ENCODE measurements at regions not wholly inside any gene's neighbourhood (a gene's known extent, or its start where the extent isn't known, plus 50 kb on each side); places are given as distances from the start of the nearest gene placed in this dataset.
"Not testable (repeated sequence)": the region's sequence is repeated elsewhere in the genome, so short reads cannot be mapped to it uniquely, and the experiment has no call there.

DNA sequence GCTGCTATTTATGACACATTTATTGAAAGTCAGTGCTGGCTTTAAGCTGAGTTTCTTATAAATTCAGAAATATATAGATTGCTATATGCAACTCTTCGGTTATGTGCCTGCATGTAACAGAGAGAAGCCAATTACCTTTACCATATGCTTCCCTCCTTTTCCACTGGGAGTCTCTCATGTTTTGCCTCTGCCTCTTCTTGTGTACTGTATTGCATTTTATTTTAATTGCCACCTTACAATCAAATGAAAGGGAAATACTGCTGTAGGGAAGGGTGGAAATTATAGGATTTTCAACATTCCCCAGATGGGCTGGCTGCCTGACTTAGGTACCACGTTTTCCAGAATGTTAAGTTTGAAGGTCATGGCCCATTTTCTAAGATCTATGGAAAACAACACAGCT is 655.4 kb upstream of the SLIT2 start:
- DNase-seq (ENCODE audit: low read depth): no peak

DNA sequence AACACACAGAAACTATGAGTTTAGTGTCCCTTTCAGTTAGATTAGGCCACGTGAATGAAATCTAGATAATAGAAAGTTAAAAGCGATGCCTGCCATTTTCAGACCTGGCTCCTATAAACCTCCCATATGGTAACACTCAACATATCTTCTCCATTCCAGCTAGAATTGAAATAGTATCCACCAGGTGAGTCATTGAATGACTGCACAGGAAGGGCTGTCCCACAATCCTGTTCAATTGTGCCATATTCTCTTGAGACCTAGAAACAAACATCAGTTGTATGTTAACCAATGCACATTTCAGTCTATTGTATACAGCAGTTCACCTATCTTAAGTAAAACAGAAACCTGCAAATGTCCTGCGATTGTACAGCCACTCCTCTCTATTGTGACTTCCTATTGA is 659.3 kb upstream of the SLIT2 start:
- no peak for DNase-seq (ENCODE audit: low read depth)

DNA sequence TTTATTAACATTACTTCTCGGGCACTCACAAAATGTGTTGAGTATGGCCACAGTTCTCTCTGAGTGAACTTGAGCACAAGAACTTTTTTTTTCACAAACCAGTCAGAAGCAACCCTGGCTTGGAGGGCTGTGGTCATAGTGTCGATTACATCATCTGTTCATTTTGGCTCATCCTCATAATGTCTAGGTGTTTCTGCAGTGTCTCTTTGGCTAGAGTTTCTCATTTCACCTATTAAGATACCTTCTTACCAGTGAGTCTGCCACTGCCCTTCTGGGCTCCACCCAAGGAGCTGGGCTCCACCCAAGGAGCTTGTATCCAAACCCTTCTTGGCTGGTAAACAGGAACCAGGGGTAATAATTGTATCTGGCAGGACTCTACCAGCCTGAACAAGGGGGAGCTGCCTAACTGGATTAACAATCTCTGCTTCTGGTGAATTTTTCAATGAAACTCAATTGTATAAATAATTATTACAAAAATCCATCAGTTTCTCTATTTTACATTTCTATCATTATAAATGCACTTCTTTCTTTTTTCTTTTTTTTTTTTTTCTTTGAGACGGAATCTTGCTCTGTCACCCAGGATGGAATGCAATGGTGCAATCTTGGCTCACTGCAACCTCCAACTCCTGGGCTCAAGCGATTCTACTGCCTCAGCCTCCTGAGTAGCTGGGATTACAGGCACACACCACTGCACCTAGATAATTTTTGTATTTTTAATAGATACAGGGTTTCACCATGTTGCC is 667.7 kb upstream of the SLIT2 start:
- DNase-seq (ENCODE audit: low read depth): no peak

- DNase-seq (ENCODE audit: low read depth): no peak
Observed at GRCh38 chr4:19580095-19580494, 671.6 kb upstream of the SLIT2 start.

DNA sequence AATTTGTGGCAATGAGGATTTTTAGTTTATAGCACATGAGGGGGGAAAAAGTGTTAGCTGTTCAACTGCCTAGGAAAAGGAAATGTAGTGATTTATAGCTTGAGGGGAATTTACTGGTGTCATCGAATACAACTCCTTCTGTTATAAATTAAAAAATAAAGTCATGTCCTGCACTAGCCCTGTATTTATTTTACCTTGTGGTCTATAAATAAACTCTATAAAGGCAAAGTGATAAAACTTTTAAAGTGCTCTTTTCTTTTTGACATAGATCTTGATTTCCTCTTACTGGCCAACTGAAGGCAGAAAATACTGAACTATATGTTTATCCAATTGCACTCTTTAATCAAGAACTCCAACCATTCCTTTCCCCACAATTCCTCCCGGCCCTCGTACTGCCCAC is 672.1 kb upstream of the SLIT2 start:
- DNase-seq (ENCODE audit: low read depth): no peak

- DNase-seq (ENCODE audit: low read depth): no peak
Observed at GRCh38 chr4:19577097-19577496, 674.6 kb upstream of the SLIT2 start.

DNA sequence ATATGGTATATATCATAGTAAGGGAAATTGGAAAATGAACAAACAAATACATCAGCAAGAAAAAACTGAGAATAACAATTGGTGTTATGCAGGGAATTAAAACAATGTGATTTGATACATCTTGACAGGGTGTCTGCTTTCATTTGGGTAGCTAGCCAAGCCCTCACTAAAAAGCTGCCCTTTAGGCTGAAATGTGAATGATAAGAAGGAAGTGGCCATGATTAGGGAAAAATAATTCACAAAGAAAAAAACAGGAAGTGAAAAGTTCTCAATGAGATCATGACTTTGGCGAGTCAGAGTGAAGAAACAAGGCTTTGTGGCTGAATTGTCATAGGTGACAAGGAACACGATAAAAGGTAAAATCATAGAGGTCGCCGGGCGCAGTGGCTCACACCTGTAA is 675.8 kb upstream of the SLIT2 start:
- no peak for DNase-seq (ENCODE audit: low read depth)

DNA sequence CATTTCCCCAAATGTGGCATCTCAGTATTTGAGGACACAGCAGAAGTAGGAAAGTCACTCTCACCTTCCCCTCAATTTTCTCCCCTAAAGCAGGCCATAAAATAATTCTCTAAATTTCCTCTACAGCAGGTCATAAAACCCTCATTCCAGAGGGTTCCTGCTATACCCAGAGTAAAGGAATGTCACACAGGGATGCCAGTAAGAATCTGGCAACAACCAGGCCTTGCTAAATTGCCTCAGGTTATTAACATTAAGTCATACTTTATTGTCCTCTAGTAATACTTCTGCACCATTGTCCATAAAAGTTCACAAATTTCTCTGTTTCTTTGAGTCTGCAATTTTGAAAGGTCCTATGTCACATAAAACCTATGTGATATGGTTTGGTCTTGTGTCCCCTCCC is 685.7 kb upstream of the SLIT2 start:
- no peak for DNase-seq (ENCODE audit: low read depth)

DNA sequence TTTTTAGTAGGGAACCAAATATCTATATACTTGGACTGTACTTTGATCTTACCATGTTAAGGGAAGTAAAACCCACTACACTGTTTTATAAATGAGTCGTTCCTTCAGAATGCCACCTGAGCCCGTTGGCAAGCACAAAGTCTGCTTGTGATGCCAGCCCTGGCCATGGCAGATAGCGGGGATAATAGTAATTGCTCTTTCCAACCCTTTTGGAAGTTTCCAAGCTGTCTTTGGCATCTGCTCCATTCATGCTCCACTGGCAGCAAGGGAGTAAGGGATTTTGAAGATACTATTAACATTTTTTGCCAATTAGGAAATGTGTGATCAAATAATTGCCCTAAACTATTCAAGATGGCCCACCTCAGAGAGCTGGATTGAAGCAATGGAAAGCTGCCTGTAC is 689.2 kb upstream of the SLIT2 start:
- DNase-seq (ENCODE audit: low read depth): no peak

DNA sequence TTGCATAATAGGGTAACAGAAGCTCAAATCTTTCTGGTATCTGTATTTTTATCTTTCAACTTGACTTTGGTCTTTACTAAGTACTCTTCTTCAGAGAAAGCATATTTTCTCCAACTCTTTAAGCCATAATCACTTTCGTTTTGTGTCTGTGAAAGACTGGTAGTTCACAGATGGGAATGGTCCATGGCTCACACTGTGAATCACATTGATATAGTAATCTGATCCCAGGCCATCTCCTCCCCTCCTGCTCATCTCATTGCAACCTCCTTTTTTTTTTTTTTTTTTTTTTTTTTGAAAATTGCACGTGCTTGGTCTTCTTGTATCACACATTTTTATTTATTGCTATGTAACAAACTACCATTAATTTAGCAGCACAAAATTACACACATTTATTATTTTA is 694.5 kb upstream of the SLIT2 start:
- no peak for DNase-seq (ENCODE audit: low read depth)

DNA sequence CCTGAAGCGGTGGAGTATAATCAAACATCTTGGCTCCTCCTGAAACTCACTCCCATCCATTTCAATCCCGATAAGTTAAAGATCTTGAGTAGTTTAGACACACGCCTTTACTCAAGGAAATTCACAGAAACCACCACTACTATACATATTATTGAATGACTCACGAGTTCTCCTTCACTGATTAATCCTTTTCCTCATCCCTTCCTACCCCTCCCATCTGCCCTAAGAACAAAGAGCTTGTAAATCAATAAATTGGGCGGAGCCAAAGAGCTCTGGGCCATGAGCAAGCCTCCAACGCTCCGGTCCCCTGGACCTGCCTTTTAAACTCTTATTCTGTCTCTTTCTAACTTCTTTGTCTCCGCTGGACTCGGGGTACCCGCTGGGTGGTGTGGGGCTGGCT is 695.4 kb upstream of the SLIT2 start:
- not testable (repeated sequence) for DNase-seq (ENCODE audit: low read depth)

DNA sequence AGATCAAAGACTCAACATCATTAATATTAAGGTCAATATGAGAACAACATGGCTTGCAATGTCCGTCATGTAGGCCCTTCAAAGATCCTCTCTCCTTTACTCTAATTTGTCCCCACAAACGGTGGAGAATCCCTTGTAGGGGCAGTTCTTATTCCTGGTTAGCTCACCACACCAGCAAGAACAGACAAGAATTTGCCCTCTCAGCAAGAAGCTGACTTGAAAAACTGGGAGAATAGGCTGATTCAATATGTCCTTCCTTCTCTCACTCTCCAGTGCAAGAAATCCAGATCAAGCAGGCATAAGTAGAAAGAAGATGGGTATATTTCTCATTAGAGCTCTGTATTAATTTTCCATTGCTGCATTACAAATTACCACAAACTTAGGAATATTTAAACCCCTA is 704.2 kb upstream of the SLIT2 start:
- DNase-seq (ENCODE audit: low read depth): no peak

DNA sequence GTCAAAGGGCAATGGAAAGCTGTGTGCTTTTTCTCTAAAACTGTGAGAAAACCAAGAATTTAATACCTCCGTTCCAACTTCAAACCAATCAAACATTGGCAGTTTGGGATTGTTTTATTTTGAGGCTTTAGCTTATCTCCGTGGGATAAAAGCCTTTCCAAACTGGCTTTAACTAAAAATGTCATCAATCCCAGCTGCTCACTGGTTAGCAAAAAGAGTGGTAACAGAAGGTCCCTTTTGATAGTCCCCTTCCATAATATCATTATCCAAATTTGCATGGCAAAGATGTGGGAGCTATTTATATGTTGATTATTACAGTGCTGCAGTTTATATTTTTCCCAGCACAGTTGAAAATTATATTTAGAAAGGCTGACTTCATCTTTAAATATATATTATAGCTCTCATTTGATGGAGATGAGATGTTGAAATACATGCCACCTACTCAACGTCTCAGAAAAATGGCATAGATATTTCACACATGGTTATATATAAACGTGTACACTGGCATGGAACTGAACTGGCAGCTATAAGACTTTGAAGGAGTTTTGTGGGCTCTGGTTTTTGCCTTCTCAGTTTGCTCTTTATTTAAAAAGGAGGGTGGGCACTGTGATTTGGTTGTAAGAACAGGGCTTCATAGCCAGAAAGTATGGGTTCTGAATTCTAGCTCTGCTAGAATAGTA is 707.1 kb upstream of the SLIT2 start:
- no peak for DNase-seq (ENCODE audit: low read depth)

GRCh38 chr4:19540859-19541540 is 710.7 kb upstream of the SLIT2 start:
- DNase-seq (ENCODE audit: low read depth): no peak

GRCh38 chr4:19539201-19539600 is 712.5 kb upstream of the SLIT2 start:
- DNase-seq (ENCODE audit: low read depth): no peak

DNA sequence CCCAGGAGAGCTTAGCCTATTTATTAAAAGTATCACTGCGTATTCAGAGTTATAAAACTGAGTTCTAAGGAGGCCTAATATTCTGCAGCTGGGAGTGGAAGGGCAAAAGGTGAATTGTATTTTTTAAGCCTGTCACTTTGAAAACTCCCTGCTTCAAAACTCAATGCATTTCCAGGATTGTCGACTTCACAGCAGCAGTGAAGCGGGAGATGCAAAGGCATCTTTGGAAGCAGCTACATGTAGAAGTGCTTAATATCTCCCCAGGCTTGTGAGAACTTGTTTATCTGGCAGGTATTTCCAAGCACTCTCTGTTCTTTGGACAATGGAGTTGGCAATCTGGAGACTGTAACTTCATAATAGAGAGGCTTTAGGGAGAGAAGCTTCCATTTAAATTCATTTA is 717.5 kb upstream of the SLIT2 start:
- DNase-seq (ENCODE audit: low read depth): no peak

DNA sequence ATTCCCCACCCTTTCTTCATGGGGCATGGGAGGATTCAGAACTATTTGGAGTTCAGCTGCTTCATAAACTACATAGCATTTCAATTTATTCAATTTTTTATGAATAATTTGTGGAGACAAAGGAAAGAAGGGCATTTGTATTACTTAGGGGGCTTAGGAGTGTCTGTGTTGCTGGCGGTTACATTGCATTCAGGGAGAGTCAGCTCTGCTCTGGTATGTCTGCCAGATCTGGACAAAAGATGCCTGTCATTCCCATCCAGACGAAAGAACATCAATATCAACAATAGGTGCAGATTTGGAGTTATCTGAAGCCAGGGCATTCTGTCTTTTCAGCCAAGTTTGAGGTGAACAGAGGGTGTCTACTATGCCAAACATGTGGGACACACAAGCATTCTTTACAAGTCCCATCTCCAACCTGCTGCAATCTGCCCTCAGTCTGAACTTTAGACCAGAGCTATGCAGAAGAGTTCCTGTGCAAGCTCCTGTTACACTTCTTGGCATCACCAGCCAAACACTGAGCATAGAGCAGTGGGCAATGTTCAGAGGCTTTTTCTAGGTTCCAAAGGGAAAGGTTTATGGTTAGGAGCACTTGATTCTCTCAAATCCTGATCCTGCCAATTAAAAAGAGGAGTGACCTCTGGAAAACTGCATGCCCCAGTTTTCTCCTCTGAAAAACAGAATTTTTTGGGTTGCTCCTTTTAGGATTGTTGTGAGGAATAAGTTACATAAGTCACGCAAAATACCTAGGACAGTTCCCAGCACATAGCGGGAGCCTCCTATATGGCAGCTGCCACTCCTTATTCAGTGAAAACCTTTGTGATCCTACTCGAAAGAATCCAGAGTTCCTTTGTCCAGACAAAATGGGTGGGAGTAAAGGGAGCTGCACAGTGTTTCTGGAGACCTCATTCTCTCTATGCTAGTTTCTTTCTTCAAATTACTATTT is 719.5 kb upstream of the SLIT2 start:
- DNase-seq (ENCODE audit: low read depth): no peak

DNA sequence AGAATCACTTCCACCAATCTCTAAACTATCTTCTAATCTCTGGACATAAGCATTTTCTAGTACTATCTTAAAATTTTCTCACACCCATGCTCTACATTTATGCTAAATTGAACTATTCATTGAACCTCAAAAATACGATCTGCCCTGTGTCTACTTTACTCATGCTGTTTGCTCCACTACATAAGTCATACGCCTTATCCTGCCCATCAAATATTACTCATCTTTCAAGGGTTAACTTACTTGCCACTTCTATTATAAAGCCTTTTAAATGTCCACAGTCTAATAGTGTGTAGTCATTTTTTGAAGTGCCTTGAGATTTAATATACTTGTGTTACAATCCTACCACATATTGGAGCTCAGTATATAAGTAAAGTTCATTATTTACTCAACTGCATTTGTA is 727.7 kb upstream of the SLIT2 start:
- DNase-seq (ENCODE audit: low read depth): no peak

- no peak for DNase-seq (ENCODE audit: low read depth)
Observed at GRCh38 chr4:19522966-19523365, 728.7 kb upstream of the SLIT2 start.

- DNase-seq (ENCODE audit: low read depth): no peak
Observed at GRCh38 chr4:19520939-19521520, 730.7 kb upstream of the SLIT2 start.

GRCh38 chr4:19514276-19515070 is 737.2 kb upstream of the SLIT2 start:
- no peak for DNase-seq (ENCODE audit: low read depth)
